Cerebellar cortex (tissue), 1 donor: ENCODE measurements at regions not wholly inside any gene's neighbourhood (a gene's known extent, or its start where the extent isn't known, plus 50 kb on each side); places are given as distances from the start of the nearest gene placed in this dataset.

Experiments
- DNase-seq: peaks from one replicate; pipeline ENCODE4 v3.0.0-alpha.2; 2015; ENCODE audit warnings: low spot score

DNA sequence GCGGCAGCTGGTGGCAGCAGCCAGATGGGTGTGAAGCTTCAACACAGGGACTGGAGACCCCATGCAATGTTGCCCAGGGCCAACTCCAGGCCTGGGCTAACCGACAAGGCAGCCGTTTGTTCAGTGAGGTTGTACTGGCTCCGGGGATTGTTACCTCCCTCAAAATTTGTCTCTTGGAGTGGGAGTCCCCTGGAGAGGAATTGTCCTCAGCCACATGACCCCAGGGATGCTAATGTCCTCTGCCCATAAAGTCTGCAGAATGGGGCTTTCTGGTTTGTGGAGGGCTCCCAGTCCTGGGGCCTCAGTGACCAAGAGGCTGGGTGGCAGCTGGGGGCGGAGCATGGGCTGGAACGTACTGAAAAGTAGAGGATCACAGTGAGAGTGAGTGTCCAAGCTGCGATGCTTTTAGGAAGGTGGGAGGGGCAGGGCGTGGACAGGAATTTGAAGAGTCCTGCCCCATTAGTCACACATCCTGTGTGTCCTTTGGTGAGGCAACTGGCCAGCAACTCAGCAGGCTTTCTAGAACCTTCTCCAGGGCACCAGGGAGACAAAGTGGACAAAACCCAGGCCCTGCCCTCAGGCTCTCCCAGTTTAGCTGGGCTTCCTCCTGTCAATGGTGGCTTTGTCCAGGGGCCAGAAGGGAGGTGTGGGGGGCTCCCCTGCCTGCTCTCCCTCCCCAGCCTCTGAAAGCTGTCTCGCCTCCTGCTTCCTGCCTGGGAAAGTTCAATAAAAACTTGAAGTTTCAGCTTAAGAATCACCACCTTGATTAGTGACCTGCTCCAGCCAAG lies 114.0 kb downstream of the NSG2 start:
- DNase-seq = no peak

GRCh38 chr5:174165406-174165805 lies 119.9 kb downstream of the NSG2 start:
- no peak for DNase-seq

GRCh38 chr5:174166231-174167079 lies 120.9 kb downstream of the NSG2 start:
- DNase-seq = peak; percentile 11

- DNase-seq = no peak
Observed at GRCh38 chr5:174167080-174167910, 121.8 kb downstream of the NSG2 start.

GRCh38 chr5:174172152-174172551 lies 126.6 kb downstream of the NSG2 start:
- peak; percentile 79 for DNase-seq

DNA sequence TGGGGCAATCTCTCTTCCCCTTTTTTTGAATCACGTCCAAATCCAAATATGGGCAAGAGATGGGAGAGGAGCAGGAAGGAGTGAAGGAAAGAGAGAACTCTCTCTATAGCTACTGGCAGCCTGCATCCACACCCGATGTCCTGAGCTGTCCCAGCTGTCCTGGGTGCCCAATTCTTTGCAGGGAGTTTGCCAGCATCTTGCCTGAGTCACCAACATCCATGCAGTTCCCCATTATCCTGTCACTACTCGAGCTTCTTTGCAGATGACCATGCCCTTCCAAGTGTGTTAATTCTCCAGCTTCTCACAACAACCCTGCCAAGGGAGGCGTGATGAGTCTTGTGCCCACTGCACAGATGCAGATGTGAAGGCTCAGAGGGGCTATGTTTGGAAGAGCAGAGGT lies 127.1 kb downstream of the NSG2 start:
- DNase-seq = no peak

DNA sequence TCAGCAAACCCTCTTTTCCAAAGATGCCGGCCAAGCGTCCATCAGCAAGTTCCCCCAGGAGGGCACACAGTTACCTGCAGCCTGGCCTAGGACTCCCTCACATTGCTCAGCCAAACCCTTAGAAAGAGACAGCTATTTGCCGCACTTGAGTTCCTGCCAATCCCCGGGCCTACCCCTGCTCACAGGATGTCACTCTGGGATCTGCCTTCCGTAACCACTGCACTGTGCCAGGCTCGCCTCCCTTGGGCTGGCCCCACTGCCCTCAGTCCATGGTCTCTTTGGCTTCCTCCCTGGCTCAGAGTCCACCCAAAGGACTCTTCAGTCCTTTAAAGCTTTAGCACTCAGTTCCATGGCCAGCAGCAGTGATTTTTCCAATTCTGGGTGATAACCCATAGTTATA lies 128.3 kb downstream of the NSG2 start:
- no peak for DNase-seq

DNA sequence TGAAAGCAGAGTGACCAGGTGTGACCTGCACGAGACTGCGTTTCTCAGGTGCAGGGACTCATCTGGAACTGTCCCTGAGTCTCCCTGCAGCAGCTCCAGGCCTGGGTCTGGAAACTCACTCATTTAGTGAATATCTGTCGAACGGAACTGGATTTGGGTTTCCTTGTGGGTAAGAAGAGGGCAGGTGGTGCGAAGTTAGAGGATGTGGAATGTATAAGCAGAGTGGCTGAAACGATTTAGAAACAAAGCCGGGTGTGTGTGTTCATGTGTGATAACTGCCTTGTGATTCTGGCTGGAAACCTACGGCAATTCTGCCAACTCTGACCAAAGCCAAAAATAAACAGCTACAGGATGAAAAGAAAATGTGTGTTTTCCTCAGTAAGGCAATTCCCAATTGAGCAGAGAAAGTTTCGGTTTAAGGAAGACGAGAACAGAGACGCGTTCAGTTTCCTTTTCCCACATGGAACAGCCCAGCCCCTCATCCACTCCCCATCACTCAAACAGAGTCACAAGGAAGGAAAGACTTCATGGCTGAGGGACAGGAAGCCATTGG lies 130.3 kb downstream of the NSG2 start:
- DNase-seq = peak; percentile 82

DNA sequence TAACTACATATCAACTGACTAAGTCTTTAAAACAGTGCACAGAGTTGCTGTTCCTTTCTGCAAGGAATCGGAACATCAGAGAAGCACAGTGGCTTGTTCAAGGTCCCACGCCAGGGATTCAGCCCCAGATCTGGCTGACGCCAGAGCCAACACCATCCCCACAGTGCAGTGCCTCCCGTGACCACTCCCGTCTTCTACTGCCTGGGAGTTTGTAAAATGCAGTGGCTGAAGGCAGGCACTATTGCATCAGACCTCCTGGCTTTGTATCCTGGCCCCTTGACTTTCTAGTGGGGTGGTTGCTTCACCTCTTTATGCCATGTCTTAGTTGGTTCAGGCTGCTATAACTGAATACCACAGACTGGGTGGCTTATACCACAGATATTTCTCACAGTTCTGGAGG lies 131.0 kb downstream of the NSG2 start:
- DNase-seq = no peak

- peak; percentile 33 for DNase-seq
Observed at GRCh38 chr5:174177531-174177930, 132.0 kb downstream of the NSG2 start.

DNA sequence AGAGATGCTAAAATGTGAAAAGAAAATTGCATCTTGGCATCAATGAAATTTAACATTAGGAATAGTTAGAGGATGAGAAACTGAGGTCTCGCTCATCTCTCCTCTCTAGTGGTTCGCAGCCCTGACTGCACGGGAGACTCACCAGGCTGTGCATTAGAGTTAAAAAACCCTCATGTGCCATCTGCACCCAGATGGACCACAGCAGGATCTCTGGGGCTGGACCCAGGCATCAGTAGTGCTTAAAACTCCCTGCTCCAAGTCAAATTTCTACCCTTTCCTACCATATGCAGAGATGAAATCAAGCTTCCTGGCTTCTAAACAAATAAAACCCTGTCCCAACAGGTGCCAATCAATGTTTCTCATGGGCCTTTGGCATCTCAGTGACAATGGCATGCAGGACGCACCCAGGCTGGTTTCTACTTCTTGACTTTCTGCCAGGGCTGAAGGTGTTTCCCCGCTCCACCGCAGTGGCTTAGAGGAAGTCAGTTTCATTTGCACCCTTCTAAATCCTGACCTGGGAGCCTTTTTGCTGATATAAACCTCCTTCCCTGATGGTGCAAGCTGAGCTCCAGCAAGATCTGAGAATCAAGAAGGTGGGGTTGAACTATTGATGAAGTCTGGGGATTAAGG lies 132.6 kb downstream of the NSG2 start:
- DNase-seq = peak; percentile 71

DNA sequence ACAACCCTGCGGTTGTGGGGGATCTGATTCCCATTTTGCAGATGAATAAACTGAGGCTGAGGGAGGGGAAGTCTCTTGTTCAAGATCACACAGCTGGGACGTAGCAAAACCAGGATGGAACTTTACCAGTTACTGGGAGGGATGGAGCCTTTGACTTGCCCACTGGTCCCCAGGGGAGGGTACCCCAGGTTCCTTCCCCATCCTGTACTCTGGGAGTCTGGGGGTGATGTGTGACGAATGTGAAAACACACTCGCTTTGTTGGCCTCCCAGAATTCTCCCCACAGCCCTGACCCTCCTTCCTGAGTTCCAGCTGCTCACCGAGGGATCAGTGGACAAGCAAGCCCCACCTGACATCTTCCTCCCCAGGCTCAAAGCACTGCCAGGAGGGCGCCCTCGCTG lies 135.1 kb downstream of the NSG2 start:
- no peak for DNase-seq

- no peak for DNase-seq
Observed at GRCh38 chr5:174182111-174182510, 136.6 kb downstream of the NSG2 start.

DNA sequence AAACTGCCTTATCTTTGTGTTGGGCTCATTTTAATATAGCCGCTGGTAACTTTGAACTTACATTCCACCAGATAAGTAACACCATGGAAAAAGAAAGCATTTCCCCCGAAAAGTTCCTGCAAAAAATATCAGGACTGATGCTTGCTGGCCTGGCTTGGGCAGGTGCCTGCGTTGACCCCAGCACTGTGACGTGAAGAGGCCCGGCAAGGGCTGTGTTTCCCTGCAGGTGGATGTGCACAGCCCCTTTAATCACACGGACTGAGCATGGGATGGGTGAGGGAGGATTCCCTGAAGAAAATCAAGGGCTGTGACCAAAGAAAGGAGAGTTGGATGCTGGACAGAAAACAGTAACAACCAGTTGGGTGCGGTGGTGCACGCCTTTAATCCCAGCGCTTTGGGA lies 138.2 kb downstream of the NSG2 start:
- no peak for DNase-seq

DNA sequence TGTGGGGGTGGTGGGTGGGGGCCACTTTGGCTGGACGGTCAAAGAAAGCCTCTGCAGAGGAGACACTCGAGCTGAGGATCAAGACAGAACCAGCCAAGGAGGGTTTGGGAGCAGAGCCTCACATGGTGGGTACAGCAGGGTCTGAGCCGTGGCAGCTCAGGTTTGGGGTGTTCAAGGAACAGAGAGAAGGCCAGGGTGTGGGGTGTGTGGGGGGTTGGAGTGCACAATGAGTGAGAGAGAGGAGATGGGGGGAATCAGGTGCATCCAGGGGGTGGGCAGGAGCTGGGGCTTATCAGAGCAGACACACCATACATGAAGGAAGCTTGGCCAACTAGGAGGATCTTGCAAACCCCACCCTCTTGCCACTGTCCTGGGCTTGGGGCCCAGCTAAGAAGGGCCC lies 140.0 kb downstream of the NSG2 start:
- DNase-seq = no peak

- no peak for DNase-seq
Observed at GRCh38 chr5:174186096-174186695, 140.7 kb downstream of the NSG2 start.

- DNase-seq = no peak
Observed at GRCh38 chr5:174187001-174187400, 141.5 kb downstream of the NSG2 start.

DNA sequence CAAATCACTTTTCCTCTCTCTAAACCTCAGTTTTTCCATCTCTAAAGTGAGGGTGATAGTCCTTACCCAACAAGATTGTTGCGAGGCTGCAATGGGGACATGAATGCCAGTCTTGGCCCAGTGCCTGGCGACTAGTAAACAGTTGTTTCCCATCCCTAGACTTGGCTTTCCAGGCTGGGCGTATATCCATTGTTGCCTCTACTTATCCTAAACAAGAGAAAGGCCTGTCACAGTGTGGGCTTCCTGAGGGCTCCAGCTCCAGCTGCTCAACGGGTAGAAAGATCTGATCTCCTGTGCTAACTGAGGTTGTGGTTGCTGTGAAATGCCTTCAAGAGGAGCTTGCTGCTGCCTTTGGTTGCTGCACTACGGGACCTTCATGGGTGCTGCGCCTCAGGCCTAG lies 142.0 kb downstream of the NSG2 start:
- DNase-seq = no peak

GRCh38 chr5:174188295-174188694 lies 142.8 kb downstream of the NSG2 start:
- no peak for DNase-seq

DNA sequence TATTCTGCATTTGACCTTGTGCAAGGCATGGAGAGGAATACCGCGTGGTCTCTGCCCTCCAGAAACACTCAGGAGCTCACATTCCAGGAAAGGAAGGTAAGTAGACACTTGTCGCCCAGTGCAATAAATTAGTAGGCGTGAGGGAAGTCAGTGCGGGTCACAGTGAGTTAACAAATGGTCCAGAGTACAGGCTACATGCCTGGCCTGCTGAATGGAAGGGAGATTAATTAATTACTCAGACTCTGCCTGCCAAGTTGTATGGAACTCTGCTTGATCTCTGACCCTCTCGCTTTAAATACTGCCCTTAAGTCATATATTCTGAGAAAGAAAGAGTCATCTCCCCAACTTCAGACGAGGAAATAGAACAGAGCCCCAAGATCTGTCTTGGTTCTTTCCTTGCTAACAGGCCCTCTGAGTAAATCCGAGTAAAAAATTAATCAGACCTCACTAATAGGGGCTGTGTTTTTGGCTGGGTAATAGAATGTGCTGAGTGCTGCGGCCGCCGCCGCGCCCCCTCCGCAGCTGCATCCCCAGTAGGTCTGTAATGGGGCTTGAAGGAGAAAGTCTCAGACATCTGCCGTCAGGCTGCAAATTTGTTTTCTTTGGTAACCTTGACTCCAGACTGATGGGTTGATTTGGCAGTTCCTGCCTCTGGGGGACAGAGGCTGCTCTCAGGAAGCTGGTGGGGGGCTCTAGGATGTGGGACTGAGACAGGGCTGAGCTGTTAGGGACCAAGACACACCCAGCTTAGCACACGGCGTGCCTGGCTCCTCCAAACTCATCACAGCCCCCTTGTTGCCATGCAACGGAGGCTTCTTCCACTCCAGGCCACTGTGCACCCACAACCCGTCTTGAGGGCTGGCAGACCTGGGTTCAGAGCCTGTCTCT lies 144.4 kb downstream of the NSG2 start:
- DNase-seq = no peak
